K562 (cell line): ENCODE measurements at regions not wholly inside any gene's neighbourhood (a gene's known extent, or its start where the extent isn't known, plus 50 kb on each side); places are given as distances from the start of the nearest gene placed in this dataset.

ENCODE experiments used
- ATAC-seq: fragments of 200-7000 bp; cut with Tn5 transposase; 3 replicates; pipeline ENCODE4 v1.9.1; 2020; ENCODE audit warnings: moderate library complexity
- BruUV-seq: library from RNA; stranded (reverse); fragments of 400-500 nt; replicated peaks from 2 replicates; lab custom pipeline; 2021; lab: Mats Ljungman, UMichigan
- CTCF ChIA-PET: fragments of 300-600 bp; formaldehyde crosslinking; extraction: SDS; loops from one replicate; lab custom pipeline; 2021; ENCODE audit warnings: low intra/inter-chr PET ratio; lab: Yijun Ruan, JAX
- POLR2A ChIA-PET: fragments of 300-600, 350-650 bp; sonication (Branson Sonifier 250); formaldehyde crosslinking; extraction: SDS; loops from one replicate; lab custom pipeline; 2021; ENCODE audit warnings: antibody characterized with exemption, inconsistent platforms; lab: Yijun Ruan, JAX
- DNase-seq, 4 experiments: peaks; one replicate each; pipeline versions ENCODE4 v3.0.0 to v3.0.0-alpha.2; 2011 to 2018; ENCODE audit warnings: low spot score in 3 of 4, mixed read lengths in 3 of 4; ENCODE audit errors: extremely low read depth in 1 of 4
- FAIRE-seq: peaks from 2 replicates; lab custom pipeline; 2011; peaks lifted over from hg19 to GRCh38; lab: Jason Lieb, UNC
- H2AFZ ChIP-seq: 2 replicates; pipeline ENCODE4 v1.6.0; 2011; ENCODE audit warnings: low read depth, low read length, control low read depth, inconsistent platforms
- H3K27ac ChIP-seq: fragments of 200-600 bp; 3 replicates; pipeline ENCODE4 v1.8.0; 2011; ENCODE audit warnings: low read depth, mild to moderate bottlenecking, control low read depth, inconsistent platforms, low read length, moderate library complexity, mixed read lengths; ENCODE audit errors: extremely low read depth
- H3K27me3 ChIP-seq, 2 experiments: fragments of 300-600 bp in 1 of 2; 2 replicates in 1 of 2; 3 replicates in 1 of 2; pipeline versions ENCODE4 v1.6.0 to v1.8.0; 2011; ENCODE audit warnings: inconsistent platforms in 2 of 2, low read length in 2 of 2, mild to moderate bottlenecking in 1 of 2, mixed read lengths in 1 of 2, moderate library complexity in 1 of 2; ENCODE audit not compliant: control insufficient read depth in 2 of 2, insufficient read depth in 2 of 2
- H3K36me3 ChIP-seq: fragments of 300-600 bp; 3 replicates; pipeline ENCODE4 v1.8.0; 2011; ENCODE audit warnings: mild to moderate bottlenecking, low read length, inconsistent platforms; ENCODE audit not compliant: control insufficient read depth, insufficient read depth
- H3K4me1 ChIP-seq, 2 experiments: fragments of 200-600 bp in 1 of 2; replicated peaks in 1 of 2; 2 replicates in 1 of 2; 3 replicates in 1 of 2; pipeline versions ENCODE4 v1.5.1 to v1.8.0; 2011; ENCODE audit warnings: inconsistent platforms in 2 of 2, low read length in 2 of 2, mild to moderate bottlenecking in 1 of 2, mixed read lengths in 1 of 2, moderate library complexity in 1 of 2; ENCODE audit not compliant: control insufficient read depth in 2 of 2, insufficient read depth in 2 of 2
- H3K4me2 ChIP-seq: 2 replicates; pipeline ENCODE4 v1.6.1; 2011; ENCODE audit warnings: low read length, control low read depth, inconsistent platforms, mixed read lengths; ENCODE audit not compliant: insufficient read depth
- H3K4me3 ChIP-seq: fragments of 200-600 bp; sonication (generic), shearing (Covaris generic); 2 replicates; pipeline ENCODE4 v1.5.1; 2016; ENCODE audit warnings: control low read depth, inconsistent platforms
- H3K79me2 ChIP-seq: fragments of 200-600 bp; 3 replicates; pipeline ENCODE4 v1.8.0; 2011; ENCODE audit warnings: low read length, inconsistent platforms; ENCODE audit not compliant: control insufficient read depth, insufficient read depth
- H3K9ac ChIP-seq, 2 experiments: 2 replicates each; pipeline versions ENCODE4 v1.6.0 to v1.6.1; 2011; ENCODE audit warnings: low read depth in 2 of 2, low read length in 2 of 2, control low read depth in 1 of 2, inconsistent platforms in 1 of 2, mild to moderate bottlenecking in 1 of 2, mixed read lengths in 1 of 2; ENCODE audit not compliant: insufficient read depth in 1 of 2
- H3K9me1 ChIP-seq: one replicate; pipeline ENCODE4 v1.6.0; 2011; ENCODE audit warnings: inconsistent platforms, mild to moderate bottlenecking, low read length, moderate library complexity; ENCODE audit not compliant: control insufficient read depth, insufficient read depth
- H3K9me3 ChIP-seq: replicated peaks from 2 replicates; pipeline ENCODE4 v1.5.1; 2011; ENCODE audit warnings: low read depth, low read length, inconsistent platforms; ENCODE audit not compliant: control insufficient read depth, insufficient read depth
- H4K20me1 ChIP-seq: replicated peaks from 2 replicates; pipeline ENCODE4 v1.6.1; 2011; ENCODE audit warnings: low read length, inconsistent platforms, mixed read lengths; ENCODE audit not compliant: control insufficient read depth, insufficient read depth
- POLR2AphosphoS2 ChIP-seq: IDR thresholded peaks from 2 replicates; pipeline ENCODE4 v1.6.1; 2012; ENCODE audit warnings: low read length, improper control_type of control experiment
- PTRF ChIP-seq: fragments of 450-650 bp; IDR thresholded peaks from 2 replicates; pipeline ENCODE4 v1.6.1; 2016; ENCODE audit warnings: mild to moderate bottlenecking, missing genetic modification characterization, missing compliant biosample characterization
- SMARCA5 ChIP-seq: fragments of 450-650 bp; IDR thresholded peaks from 2 replicates; pipeline ENCODE4 v1.6.1; 2016
- SRSF3 ChIP-seq: fragments of 200-400 bp; formaldehyde crosslinking; IDR thresholded peaks from 2 replicates; pipeline ENCODE4 v1.6.1; 2016; ENCODE audit warnings: mild to moderate bottlenecking, low read length, moderate library complexity; ENCODE audit not compliant: insufficient read depth
- ZNF165 ChIP-seq: fragments of 250-450 bp; sonication (Bioruptor Pico); IDR thresholded peaks from 2 replicates; pipeline ENCODE4 v1.4.0; 2020; ENCODE audit warnings: borderline replicate concordance
- ZNF644 ChIP-seq: fragments of 200-800 bp; sonication (Bioruptor generic); IDR thresholded peaks from 2 replicates; pipeline ENCODE4 v1.6.1; 2016; ENCODE audit warnings: low read depth, missing genetic modification characterization, missing compliant biosample characterization
- WGBS: fragments of 100-300 bp; shearing (Covaris generic); methylation state at CpG from one replicate; pipeline ENCODE4 v1.1.6; 2016; ENCODE audit warnings: low coverage, mixed read lengths; ENCODE audit not compliant: insufficient coverage; ENCODE audit errors: missing lambda C conversion rate; 5-methylcytosine and 5-hydroxymethylcytosine counted together
- in situ Hi-C: fragments of 300-500 bp; cut with MboI; formaldehyde crosslinking; loops from 4 replicates; pipeline ENCODE4 v1.15.0; 2018; ENCODE audit warnings: inconsistent platforms, mixed read lengths
- intact Hi-C: fragments of 100-400 bp; cut with micrococcal nuclease; formaldehyde crosslinking; loops from 2 replicates; pipeline ENCODE4 v1.14.2; 2022
- TF ChIP-seq, protein P1 (sequence below): sonication (generic); formaldehyde crosslinking; IDR thresholded peaks from 2 replicates; pipeline ENCODE4 v1.8.1; 2023; ENCODE audit warnings: mild to moderate bottlenecking, missing genetic modification reagents, moderate library complexity

DNA sequence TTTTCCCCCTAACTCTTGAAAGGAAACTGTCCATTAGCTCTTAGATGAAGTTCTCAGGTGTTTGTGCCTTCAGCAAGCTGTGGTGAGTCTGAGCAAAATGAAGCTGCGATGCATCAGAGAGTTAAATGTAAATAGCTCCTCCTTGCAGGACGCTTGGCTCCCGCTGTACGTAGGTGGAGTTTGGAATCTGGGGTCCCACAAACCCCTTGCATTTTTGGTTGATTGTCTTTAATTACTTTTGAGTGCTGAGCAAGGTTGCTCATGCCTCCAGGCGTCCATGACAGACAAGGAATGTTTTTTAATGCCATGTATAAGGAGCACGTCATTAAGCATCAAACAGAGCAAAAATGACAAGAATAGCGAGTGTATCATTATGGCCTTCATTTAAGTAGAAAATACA, 300.5 kb downstream of the TFAP2C start:
- ATAC-seq = no peak
- peaks cover 17 to 18% of the 10 kb centered on the region in 2 experiments; a peak in 4 of 5 replicates for H3K27me3 ChIP-seq
- H3K9me1 ChIP-seq = no peaks in the 10 kb centered on the region
- H4K20me1 ChIP-seq = no peaks in the 10 kb centered on the region
- H3K4me2 ChIP-seq = no peak overlapping the region
- no peak for FAIRE-seq
- no peak overlapping the region for H3K27ac ChIP-seq
- in situ Hi-C loops = no loop called here
- intact Hi-C loops = no loop called here
- TF ChIP-seq SMARCA5 = no peak
- no peak for TF ChIP-seq SRSF3
- TF ChIP-seq PTRF (tag) = no peak
- no peak for TF ChIP-seq POLR2AphosphoS2
- TF ChIP-seq, protein P1, sequence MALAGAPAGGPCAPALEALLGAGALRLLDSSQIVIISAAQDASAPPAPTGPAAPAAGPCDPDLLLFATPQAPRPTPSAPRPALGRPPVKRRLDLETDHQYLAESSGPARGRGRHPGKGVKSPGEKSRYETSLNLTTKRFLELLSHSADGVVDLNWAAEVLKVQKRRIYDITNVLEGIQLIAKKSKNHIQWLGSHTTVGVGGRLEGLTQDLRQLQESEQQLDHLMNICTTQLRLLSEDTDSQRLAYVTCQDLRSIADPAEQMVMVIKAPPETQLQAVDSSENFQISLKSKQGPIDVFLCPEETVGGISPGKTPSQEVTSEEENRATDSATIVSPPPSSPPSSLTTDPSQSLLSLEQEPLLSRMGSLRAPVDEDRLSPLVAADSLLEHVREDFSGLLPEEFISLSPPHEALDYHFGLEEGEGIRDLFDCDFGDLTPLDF (CRISPR knock-in tag) = no peak
- no peak for TF ChIP-seq ZNF165 (CRISPR knock-in tag)
- TF ChIP-seq ZNF644 (tag) = no peak
- no peak overlapping the region for H3K4me3 ChIP-seq
- BruUV-seq = no TSS peak
- H2AFZ ChIP-seq = no peak overlapping the region
- H3K79me2 ChIP-seq = no peaks in the 10 kb centered on the region
- no peak for DNase-seq
- H3K36me3 ChIP-seq = no peaks in the 10 kb centered on the region
- H3K9me3 ChIP-seq = no peaks in the 10 kb centered on the region
- ChIA-PET POLR2A (no interaction called here), CTCF (no interaction called here)
- 0% methylated on average over 7 of the region's 7 CpGs for WGBS
- peaks cover 0 to 4% of the 10 kb centered on the region in 2 experiments; a peak in 1 of 5 replicates for H3K4me1 ChIP-seq
- H3K9ac ChIP-seq = no peak overlapping the region
